IPS-18a (cell line): ENCODE measurements at regions not wholly inside any gene's neighbourhood (a gene's known extent, or its start where the extent isn't known, plus 50 kb on each side); places are given as distances from the start of the nearest gene placed in this dataset.

Experiments used
- H3K27ac ChIP-seq: one replicate; pipeline ENCODE4 v1.5.1; 2013; ENCODE audit warnings: low read length
- H3K27me3 ChIP-seq: one replicate; pipeline ENCODE4 v1.6.1; 2013; ENCODE audit warnings: mild to moderate bottlenecking, low read length; ENCODE audit not compliant: control insufficient read depth, insufficient read depth
- H3K36me3 ChIP-seq: one replicate; pipeline ENCODE4 v1.6.1; 2013; ENCODE audit warnings: low read depth, low read length; ENCODE audit not compliant: control insufficient read depth
- H3K4me1 ChIP-seq: one replicate; pipeline ENCODE4 v1.6.1; 2013; ENCODE audit warnings: low read depth, low read length; ENCODE audit not compliant: control insufficient read depth
- H3K4me3 ChIP-seq: one replicate; pipeline ENCODE4 v1.5.1; 2013; ENCODE audit warnings: low read length
- H3K9ac ChIP-seq: one replicate; pipeline ENCODE4 v1.6.1; 2013; ENCODE audit warnings: mild to moderate bottlenecking, low read length, moderate library complexity
- H3K9me3 ChIP-seq: one replicate; pipeline ENCODE4 v1.6.1; 2013; ENCODE audit warnings: low read depth, low read length; ENCODE audit not compliant: control insufficient read depth

DNA sequence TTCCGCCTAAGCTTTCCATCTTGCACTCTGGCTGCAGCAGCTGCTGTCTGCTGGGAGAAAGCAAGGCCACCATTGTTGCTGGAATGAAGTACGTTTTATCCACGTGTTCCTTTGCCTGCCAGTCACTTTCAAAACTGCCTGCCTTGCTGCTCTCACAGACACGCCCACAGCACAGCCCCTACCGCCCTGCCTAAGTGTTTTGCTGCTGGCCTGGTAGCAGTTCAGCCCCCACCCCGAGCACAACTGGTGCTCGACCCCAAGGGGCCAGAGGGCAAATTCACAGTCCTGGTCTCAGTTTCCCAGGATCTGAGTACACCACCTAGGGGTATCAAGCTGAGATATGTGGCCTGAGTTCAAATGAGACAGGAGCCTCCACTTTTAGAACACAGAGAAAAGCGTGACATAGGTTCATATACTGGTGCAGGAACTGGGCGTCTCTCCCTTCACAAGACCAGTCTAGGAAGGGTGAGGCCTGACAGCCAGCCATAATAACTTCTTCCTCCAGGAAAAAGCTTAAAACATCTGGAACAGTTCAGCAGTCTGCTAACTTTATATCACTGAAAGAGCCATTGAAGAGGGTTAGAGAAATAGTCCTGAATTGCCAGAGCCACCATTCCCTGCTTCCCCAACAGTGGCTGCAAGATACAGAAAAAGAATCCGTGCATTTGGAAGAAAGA lies 1012.3 kb downstream of the ZPLD1 start:
- Histone ChIP-seq H3K4me1 (no peaks in the 10 kb centered on the region), H3K4me3 (no peak overlapping the region), H3K9ac (no peak overlapping the region), H3K36me3 (no peaks in the 10 kb centered on the region), H3K9me3 (no peaks in the 10 kb centered on the region), H3K27ac (no peak overlapping the region), H3K27me3 (no peaks in the 10 kb centered on the region)

DNA sequence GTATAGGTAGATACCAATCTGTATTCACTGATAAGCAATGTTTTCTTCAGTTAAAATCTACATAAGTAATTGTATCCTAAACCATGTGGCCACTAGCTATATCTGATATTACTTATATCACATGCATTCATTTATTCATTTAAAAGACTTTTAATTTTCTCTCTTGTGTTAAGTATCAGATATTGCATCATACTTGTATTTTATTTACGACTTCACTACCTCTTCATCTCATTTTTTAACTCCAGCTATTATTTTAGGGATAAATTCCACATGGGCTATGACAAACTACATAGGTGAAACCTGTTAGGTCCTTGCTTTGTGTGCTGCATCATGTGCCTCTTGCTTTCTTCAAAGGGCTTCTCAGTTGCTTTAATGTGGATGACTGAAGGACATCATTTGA lies 1018.3 kb downstream of the ZPLD1 start:
- Histone ChIP-seq H3K27ac (no peak overlapping the region), H3K4me1 (no peaks in the 10 kb centered on the region), H3K36me3 (no peaks in the 10 kb centered on the region), H3K27me3 (no peaks in the 10 kb centered on the region), H3K9ac (no peak overlapping the region), H3K9me3 (no peaks in the 10 kb centered on the region), H3K4me3 (no peak overlapping the region)

DNA sequence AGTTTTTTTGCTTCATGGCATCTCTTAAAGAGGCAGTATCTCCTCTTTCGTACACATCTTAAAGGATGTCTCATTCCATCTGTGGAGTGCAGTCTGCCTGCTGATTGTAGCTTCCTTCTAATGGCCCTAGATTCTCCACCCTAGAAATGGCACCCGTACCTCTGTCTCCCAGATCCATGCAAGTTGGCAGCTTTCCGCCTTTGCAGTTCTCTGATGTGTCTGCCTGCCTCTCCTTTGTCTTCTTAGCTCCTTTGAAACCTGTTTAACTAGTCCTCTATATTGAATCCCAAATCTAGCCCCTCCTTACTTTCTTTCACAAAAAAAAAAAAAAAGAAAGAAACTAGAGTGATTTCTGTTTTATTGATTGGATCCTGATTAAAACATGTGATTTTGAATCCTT lies 1025.0 kb downstream of the ZPLD1 start:
- Histone ChIP-seq H3K36me3 (no peaks in the 10 kb centered on the region), H3K9me3 (no peaks in the 10 kb centered on the region), H3K4me3 (no peak overlapping the region), H3K4me1 (no peaks in the 10 kb centered on the region), H3K27ac (no peak overlapping the region), H3K9ac (no peak overlapping the region), H3K27me3 (no peaks in the 10 kb centered on the region)

DNA sequence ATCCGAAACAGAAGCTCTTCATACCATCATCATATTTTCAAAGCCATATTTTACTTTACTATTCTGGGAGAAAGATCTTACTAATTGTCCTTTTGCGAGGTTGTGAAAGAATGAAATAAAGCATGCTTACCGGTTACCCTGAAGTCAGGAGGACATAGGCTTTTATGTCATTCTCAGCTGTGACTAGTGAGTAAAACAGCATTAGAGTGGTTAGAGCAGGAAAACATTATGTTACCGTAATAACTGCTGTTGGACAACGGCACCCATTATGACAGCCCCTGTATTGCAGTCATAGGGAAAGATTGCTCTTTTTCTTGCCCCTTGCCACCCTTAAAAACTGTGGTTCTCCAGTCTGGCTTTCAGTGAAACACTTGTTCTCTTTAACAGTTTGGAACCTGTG lies 1035.7 kb downstream of the ZPLD1 start:
- no peak overlapping the region for H3K4me3 ChIP-seq
- no peaks in the 10 kb centered on the region for H3K27me3 ChIP-seq
- no peaks in the 10 kb centered on the region for H3K9me3 ChIP-seq
- no peaks in the 10 kb centered on the region for H3K36me3 ChIP-seq
- no peak overlapping the region for H3K27ac ChIP-seq
- H3K4me1 ChIP-seq: no peaks in the 10 kb centered on the region
- H3K9ac ChIP-seq: no peak overlapping the region

DNA sequence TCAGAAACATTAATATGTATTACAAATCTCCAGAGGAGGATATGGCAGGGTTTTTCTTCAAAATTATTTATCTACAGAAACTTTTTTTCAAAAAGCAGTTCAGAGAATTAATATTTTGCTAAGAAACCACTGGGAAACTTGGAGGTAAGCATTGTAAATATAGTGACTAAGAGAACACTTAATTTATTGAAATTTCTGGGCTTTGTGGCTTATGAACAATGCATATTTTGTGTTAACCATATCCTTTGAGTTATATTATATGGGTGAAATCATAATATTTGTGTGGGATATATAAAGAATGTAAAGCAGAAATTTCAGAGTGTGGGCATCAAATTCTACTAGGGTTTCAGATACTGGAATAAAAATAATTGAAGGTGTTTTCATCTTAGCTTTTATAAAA lies 1059.2 kb downstream of the ZPLD1 start:
- Histone ChIP-seq H3K9ac (no peak overlapping the region), H3K27me3 (no peaks in the 10 kb centered on the region), H3K27ac (no peak overlapping the region), H3K4me1 (no peaks in the 10 kb centered on the region), H3K36me3 (no peaks in the 10 kb centered on the region), H3K9me3 (no peaks in the 10 kb centered on the region), H3K4me3 (no peak overlapping the region)

DNA sequence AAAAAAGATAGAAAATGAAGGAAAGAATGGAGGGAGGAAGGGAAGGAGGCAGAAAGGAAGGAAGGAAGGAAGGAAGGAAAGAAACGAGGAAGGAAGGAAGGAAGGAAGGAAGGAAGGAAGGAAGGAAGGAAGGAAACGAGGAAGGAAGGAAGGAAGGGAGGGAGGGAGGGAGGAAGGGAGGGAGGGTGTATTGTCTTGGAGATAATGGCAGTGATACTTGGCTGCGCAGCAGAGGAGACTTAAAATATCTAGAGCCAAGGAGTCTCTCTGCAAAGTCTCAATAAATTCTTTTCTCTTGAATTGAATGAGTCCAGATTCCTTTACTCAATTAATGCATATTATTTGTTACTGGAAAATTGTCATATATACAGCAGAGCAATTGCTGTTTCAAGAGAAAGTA lies 1059.7 kb downstream of the ZPLD1 start:
- Histone ChIP-seq H3K36me3 (no peaks in the 10 kb centered on the region), H3K27ac (no peak overlapping the region), H3K9me3 (no peaks in the 10 kb centered on the region), H3K4me3 (no peak overlapping the region), H3K27me3 (no peaks in the 10 kb centered on the region), H3K9ac (no peak overlapping the region), H3K4me1 (no peaks in the 10 kb centered on the region)

DNA sequence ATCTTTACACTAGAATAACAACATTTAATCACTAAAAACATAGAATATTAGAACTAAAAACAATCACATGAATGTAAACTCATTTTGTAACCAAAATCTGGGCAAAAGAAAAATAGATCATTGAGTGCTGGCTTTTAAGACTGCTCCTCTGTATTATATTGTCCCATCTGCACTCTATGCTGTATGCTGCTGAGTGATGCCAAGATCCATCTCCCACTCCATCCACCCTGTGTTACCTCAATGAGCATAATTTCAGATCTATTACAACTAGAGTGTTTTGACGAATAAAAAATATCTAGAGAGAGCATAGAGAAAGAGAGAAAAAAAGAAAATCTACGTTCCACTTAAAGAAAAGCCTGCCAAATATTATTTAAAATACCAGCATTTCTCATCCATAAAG lies 1060.4 kb downstream of the ZPLD1 start:
- Histone ChIP-seq H3K27ac (no peak overlapping the region), H3K4me1 (no peaks in the 10 kb centered on the region), H3K9me3 (no peaks in the 10 kb centered on the region), H3K4me3 (no peak overlapping the region), H3K9ac (no peak overlapping the region), H3K27me3 (no peaks in the 10 kb centered on the region), H3K36me3 (no peaks in the 10 kb centered on the region)

DNA sequence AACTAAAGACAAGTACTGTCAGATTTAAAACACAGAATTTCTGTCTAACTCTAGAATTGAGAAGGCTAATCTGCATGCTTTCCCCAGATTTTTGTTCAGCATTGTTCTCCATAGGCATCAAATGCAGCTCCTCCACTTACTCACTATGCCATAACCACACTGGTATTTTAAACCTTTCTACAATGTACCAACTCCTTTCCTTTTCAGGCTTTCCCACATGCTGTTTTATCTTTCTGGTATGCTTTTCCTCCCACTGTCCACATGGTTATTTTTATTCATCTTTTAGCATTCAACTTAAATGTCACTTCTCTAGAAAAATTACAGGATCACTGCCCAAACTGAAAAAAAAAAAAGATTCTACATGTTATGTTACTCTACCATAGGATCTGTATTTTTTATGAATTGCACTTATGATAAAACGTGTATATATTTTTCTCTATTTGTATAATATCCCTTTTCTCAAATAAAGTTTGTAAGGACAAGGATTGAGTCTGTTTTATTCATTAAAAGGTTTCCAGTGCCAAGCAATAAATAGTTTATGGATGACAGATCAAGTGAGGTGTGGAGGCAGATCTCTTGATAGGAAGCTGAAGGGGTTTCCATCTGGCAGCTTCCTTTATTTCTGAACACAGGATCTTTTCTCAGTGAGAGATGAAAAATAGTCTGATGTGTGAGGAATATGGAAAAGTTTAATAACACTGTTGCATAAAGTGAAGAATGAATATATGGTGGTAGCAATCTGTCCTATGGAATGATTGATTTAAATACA lies 1064.5 kb downstream of the ZPLD1 start:
- Histone ChIP-seq H3K9me3 (no peaks in the 10 kb centered on the region), H3K4me1 (no peaks in the 10 kb centered on the region), H3K9ac (no peak overlapping the region), H3K4me3 (no peak overlapping the region), H3K27me3 (no peaks in the 10 kb centered on the region), H3K36me3 (no peaks in the 10 kb centered on the region), H3K27ac (no peak overlapping the region)

DNA sequence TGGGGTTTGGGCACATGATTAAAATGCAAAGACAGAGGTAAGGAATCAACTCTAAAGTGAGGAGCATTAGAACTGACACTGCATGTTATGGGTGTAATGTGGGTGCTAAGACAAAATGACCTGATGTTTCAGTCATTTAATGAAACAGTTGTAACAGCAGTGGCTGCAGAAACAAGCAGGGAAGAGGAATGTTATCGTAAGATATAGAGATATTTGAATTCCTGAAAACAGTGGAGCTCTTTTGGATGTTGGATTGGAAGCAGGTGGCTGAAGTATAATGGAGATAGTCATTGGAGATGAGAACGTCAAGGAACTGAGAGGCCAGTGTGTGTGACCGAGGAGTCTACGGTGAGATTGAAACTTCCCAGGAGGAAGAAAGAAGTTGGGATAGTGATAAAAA lies 1065.2 kb downstream of the ZPLD1 start:
- H3K27me3 ChIP-seq: no peaks in the 10 kb centered on the region
- no peak overlapping the region for H3K27ac ChIP-seq
- no peaks in the 10 kb centered on the region for H3K36me3 ChIP-seq
- no peak overlapping the region for H3K9ac ChIP-seq
- H3K9me3 ChIP-seq: no peaks in the 10 kb centered on the region
- no peaks in the 10 kb centered on the region for H3K4me1 ChIP-seq
- H3K4me3 ChIP-seq: no peak overlapping the region

DNA sequence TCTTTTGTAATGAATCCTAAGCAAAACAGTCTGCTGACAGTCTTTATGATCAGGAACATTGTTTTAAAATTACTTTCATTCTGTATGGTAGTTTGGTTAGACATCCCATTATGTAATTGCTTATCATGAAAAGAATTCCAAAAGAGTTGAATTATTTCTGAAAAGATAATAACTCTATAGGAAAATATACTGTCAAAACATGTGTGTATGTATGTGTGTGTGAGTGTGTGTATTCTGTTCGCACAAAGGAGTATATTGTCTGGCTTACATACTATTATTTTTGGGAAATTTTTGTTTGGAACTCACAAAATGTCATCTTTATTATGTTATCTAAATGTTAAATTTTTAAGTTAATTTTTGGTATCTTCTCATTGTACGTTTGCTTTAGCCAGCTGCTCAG lies 1075.9 kb downstream of the ZPLD1 start:
- no peak overlapping the region for H3K4me3 ChIP-seq
- no peaks in the 10 kb centered on the region for H3K36me3 ChIP-seq
- no peaks in the 10 kb centered on the region for H3K27me3 ChIP-seq
- no peak overlapping the region for H3K27ac ChIP-seq
- no peaks in the 10 kb centered on the region for H3K9me3 ChIP-seq
- H3K4me1 ChIP-seq: no peaks in the 10 kb centered on the region
- no peak overlapping the region for H3K9ac ChIP-seq

DNA sequence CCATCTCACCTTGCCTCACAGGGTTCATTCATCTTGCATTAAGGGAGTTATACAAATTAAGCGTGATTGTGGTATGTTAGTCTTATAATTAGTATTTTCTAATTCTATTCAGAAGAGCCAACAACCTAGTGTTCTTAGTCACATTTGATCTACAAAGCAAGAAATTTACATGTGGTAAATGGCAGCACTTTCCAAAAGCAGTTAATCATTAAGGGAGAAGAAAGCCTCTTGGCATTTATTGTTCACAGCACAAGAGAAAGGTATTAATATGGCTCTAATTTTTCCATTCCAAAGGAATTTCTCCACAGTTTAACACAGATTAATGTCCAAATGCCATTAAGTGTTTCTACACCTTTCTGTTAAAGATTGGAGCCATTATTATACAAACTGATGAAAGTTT lies 1077.1 kb downstream of the ZPLD1 start:
- H3K4me3 ChIP-seq: no peak overlapping the region
- H3K27me3 ChIP-seq: no peaks in the 10 kb centered on the region
- H3K9me3 ChIP-seq: no peaks in the 10 kb centered on the region

DNA sequence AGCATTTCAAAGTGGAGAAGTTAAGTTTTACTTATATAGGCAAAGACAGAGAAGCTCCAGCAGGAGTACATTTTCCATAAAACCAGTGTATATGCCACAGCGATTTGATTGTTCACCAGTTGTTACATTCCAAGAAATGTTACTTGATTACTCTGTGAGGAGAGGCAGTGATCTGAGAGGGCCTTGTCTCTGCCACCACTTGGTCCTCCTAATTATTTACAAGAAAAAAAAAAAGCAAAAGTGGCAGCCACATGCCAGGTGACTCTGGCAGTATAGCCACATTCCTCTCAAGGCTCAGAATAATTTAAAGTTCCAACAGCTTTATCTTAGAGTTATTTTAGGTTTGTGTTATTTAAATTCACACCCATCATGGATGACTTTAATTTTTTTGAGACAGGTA lies 1077.8 kb downstream of the ZPLD1 start:
- H3K4me3 ChIP-seq: no peak overlapping the region
- no peaks in the 10 kb centered on the region for H3K27me3 ChIP-seq
- no peaks in the 10 kb centered on the region for H3K4me1 ChIP-seq
- no peak overlapping the region for H3K9ac ChIP-seq
- H3K9me3 ChIP-seq: no peaks in the 10 kb centered on the region
- H3K27ac ChIP-seq: no peak overlapping the region
- H3K36me3 ChIP-seq: no peaks in the 10 kb centered on the region

More for the DNA sequence above, 1077.1 kb downstream of the ZPLD1 start:
- Histone ChIP-seq H3K27ac (no peak overlapping the region), H3K36me3 (no peaks in the 10 kb centered on the region), H3K9ac (no peak overlapping the region), H3K4me1 (no peaks in the 10 kb centered on the region)
